GM04504 (cell line): ENCODE measurements at regions not wholly inside any gene's neighbourhood (a gene's known extent, or its start where the extent isn't known, plus 50 kb on each side); places are given as distances from the start of the nearest gene placed in this dataset.

Experiments used
- DNase-seq: peaks from one replicate; pipeline ENCODE4 v3.0.0-alpha.2; 2012; ENCODE audit warnings: low read depth

GRCh38 chr9:17018540-17019196 lies 116.2 kb upstream of the CNTLN start:
- DNase-seq: no peak

DNA sequence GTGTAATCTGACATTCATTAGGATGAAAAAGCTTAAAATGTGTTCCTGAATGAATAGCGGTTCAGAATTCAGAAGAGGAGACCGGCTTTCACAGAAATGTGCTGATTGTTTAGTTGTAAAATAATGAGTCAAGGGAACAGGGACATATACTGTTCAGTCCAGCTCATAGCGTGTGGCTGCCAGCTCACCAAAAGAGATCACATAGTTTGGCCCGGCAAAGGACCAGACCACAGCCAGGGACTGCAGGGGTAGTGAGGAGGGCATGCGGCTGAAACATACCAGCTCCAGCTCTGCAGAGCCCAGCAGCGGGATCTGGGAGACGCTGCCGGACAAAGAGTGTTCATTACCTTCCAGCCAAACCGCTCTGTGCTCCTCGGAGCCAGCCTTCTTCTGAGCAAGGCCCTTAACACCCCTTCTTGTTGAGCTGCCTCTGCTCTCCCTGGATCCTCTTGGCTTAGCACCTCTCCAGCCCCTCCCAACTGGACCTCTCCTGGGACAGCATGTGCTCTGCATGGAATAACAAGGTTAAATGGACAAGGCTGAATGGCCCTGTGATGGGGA lies 116.8 kb upstream of the CNTLN start:
- peak; percentile 40 for DNase-seq

DNA sequence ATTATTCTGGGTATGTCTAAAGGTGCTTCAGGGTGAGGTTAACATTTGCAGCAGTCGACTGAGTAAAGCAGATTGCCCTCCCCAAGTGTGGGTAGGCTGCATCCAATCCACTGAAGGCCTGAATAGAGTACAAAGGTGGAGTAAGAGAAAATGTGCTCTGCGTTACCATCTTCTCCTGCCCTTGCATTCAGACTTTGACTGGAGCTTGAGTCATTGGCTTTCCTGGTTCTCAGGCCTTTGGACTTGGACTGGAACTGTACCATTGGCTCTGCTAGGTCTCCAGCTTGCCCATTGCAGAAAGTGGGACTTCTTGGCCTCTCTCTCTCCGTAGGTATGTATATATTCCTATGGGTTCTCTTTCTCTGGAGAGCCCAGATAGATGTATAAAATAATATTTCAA lies 120.9 kb upstream of the CNTLN start:
- no peak for DNase-seq

DNA sequence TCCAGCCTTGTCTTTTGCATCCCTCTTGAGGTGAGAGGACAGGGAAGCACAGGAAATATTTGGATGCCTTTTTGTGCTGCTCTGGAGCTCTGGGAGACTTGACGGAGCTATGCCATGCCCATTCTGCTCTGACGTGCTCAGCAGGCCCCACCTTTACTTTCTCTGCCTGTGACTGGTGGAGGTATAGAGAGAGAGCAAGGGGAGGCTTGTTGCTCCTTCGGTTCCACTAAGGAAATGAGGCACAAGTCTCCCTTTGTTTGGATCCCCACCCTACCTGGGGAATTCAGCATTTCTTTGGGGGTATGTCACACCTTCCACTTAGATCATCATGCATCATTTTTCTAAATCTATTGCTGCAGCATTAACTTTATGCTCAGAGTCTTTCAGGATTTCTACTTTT lies 121.8 kb upstream of the CNTLN start:
- DNase-seq: no peak

DNA sequence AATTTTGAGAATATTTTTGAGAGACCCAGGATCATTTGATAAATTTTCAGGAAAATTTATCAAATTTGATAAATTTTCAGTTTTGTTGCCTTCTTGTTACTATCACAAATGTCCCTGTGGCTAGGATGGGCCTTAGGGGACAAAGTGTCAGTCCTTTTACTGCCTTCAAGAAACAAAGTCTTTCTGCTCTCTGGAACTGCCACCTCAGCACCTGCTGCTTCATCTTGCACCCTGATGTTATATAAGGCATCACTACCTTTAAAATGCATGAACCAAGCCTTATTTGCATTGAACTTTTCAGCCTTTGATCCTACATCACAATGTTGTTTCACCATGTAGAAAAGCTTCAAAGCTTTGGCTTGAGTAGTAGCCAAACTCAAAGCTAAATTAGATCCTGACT lies 123.0 kb upstream of the CNTLN start:
- DNase-seq: no peak

DNA sequence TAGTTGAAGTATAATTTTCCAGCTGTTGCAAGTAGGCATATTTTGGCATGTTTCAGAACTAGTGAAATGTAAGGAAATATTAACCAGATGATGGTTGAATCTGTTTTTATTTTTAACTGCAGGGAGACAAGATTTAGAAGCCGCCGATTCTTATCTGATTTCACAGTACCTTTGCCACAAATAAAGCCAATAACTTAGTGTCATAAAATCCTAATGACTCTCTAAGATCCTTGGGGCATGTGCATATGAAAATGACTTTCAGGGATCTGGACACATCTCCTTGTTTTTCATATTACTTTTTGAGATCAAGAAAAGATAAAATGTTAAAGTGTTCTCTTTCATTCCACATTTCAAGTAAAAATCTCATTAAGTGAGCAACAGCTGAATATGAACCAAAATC lies 125.8 kb upstream of the CNTLN start:
- DNase-seq: no peak

- peak; percentile 28 for DNase-seq
Observed at GRCh38 chr9:17005056-17005823, 129.6 kb upstream of the CNTLN start.

DNA sequence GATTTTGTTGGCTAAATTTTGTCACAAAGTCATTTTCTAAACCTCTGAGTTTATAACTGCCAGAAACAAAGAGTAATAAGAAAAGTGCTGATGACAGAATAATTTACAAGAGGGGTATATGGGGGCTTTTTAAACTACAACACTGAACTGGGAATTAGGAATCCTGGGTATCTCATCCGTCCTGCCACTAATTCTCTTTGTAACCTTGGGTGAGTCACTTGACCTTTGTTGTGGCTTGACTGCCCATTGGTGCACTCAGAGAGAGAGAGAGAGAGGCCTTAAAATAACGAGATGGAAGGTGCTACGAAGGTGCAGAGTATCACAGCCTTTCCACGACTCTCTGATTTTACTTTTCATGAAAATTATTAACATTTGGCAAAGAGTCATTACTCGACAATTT lies 130.3 kb upstream of the CNTLN start:
- DNase-seq: no peak

DNA sequence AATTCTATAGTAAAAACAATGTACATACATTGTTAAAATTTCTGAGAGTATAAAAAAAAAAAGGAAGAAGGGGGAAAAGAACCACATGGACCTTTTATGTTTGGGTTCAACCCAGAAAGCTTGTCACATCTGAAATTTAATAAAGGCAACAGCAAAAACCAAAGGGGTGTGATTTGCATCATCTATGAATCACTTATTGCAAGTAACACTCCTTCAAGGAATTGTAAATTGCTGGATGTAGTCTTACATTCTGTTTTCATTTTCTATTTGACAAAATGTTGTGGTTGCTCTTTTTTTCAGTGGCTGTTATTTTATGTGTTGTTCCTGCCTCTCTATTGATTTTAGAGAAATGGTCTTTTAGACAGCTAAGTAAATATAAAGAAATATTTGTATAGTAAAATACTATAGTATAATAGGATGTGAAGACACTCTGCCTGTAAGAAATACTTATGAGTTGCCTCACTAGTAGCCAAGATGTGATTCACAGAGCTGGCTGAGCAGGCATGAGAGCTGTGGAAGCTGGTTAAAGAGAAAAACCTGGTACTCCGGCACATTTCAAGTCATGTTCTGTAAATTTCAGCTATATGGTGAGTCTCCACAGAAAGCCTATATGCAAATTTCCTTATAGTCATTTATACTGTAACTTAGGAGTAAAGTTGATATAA lies 131.1 kb upstream of the CNTLN start:
- DNase-seq: no peak

DNA sequence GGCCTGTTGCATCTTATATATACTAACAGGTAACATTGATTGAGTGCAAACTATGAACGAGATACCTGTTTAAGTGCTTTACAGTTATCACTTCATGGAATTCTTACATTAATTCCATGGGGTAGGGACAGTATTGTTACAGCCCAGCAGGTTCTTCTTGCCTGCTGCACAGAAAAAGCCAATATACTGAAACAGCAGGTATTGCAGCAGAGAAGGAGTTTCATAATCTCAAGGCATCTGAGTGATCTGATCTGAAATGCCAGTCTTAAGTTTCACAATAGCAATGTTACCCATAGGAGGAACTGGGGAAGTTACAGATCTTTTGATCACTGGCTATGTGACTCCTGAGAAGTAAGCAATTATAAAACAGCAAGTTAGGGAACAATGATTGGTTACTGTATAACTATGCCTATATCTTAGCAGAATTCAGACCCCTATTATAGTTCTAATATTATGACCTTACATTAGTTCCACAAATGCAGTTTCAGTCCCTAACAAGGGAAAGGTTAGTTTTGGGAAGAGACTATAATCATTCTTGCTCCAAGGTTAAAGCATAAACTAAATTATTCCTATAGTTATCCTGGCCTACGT lies 126.5 kb upstream of the BNC2 start:
- no peak for DNase-seq

DNA sequence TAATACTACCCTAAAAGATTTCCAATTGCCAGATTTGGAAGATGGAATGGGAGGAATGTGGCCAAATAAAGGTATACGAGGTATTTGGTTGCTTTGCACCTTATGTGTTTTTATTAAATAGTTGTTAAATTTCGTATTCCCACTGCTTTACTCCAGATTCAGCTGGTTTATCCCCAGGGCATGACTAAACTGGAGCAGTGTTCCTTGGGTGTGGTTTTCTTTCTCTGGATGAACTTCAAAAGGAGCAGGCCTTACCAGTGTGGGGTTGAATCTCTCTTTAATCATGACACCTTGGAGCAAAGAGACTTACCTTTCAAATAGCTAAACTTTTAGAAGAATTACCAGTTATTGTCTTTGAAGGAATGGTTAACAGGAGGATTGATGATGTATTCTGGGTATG lies 121.7 kb upstream of the BNC2 start:
- DNase-seq: no peak

- DNase-seq: no peak
Observed at GRCh38 chr9:16987026-16987425, 116.6 kb upstream of the BNC2 start.

DNA sequence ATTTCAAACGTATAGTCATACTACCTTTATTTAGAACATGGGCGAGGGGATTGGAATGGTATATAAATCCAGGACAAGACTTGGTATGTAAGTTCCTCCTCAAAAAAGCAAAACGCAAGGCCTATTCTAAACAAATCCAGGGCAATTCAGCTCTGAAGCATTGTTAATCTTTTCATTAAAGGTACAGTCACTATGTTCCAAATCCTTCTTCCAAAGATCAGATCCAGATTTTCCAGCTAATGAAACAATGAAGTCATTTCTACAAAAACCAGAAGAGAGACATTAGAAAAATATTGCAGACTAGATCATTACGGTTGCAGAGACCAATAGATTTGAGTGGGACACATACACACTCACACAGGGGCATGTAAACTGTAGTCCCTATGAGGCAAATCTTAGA lies 116.1 kb upstream of the BNC2 start:
- DNase-seq: no peak

DNA sequence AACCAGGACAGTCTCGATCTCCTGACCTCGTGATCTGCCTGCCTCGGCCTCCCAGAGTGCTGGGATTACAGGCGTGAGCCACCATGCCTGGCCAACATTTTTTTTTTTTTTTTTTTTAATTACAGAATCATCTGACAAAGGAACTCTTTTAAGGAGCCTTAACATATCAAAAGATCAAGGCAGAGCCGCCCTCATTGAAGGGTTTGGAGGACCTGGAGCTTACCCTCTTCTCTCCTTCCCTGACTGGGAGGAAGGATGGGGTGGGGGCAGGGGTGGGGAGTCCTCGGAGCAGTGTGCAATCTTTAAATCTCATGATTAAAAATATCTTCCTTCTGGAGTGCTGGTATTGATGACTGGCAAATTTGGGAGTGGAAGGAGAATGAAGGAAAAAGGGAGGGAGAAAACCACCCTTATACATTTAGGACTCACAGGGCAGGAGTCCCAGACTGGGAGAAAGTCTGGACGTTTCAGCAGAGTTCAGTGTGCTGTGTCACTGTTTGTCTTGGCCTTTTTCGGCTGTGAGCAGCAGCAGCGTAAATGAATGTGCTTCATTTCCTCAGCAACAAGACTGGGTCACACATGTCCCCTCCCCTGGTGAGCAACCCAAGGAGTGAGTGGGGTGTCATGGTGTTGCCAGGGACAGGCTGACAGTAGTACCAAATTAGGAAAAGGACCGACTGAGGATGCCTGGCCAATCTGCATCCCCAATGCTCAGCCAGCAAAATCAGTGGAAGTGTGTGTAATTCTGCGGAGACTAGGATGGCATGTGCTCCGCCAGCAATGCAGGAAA lies 115.3 kb upstream of the BNC2 start:
- DNase-seq: no peak

- no peak for DNase-seq
Observed at GRCh38 chr9:16982780-16983310, 112.4 kb upstream of the BNC2 start.

GRCh38 chr9:16976427-16976826 lies 106.0 kb upstream of the BNC2 start:
- no peak for DNase-seq

DNA sequence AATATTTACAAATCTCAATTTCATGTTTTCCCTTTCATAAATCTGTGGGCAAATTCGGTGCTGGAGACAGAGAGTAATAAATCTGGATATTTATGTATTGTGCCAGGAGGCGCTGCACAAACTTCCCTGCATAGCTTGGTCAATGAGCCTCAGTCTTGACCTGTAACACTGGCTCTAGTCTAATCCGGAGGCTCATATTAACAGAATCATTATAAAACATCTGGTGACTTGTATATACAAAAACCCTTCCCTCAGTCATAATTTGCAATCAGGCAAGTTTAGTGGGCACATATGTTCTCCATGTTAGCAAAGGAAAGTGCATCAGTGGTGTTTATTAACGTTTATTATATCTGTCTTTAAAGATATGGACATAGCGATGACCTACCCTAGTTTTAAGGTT lies 104.0 kb upstream of the BNC2 start:
- no peak for DNase-seq

GRCh38 chr9:16970321-16970720 lies 99.9 kb upstream of the BNC2 start:
- no peak for DNase-seq

- peak; percentile 85 for DNase-seq
Observed at GRCh38 chr9:16964228-16964627, 93.8 kb upstream of the BNC2 start.

DNA sequence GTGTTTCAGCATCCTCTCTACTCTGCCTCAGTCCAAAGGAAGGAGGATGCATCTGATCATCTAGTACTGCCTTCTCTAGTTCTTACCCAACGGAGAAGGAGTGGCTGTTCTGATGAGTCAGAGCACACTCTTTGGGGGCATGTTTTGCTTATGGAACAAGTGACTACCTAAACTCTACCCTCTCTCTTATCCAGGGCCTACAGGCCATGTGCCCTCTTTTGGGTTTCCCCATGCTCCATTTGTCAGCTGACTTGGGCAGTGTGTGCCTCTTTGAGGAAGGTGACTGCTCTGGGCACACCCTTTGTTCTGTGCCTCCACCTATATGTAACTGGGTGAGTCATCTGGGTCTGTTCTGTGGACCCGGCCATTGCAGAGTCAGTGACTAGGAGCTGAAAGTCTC lies 89.6 kb upstream of the BNC2 start:
- no peak for DNase-seq

GRCh38 chr9:16959391-16959790 lies 88.9 kb upstream of the BNC2 start:
- no peak for DNase-seq

GRCh38 chr9:16954040-16954439 lies 83.6 kb upstream of the BNC2 start:
- no peak for DNase-seq
